GM12878 (cell line): ENCODE measurements at regions not wholly inside any gene's neighbourhood (a gene's known extent, or its start where the extent isn't known, plus 50 kb on each side); places are given as distances from the start of the nearest gene placed in this dataset.

Source experiments
- ATAC-seq: fragments of 200-7000 bp; cut with Tn5 transposase; 3 replicates; pipeline ENCODE4 v1.9.1; 2020; ENCODE audit warnings: mild to moderate bottlenecking, moderate library complexity
- BruUV-seq: library from RNA; stranded (reverse); fragments of 400-500 nt; replicated peaks from 2 replicates; lab custom pipeline; 2021; lab: Mats Ljungman, UMichigan
- CTCF ChIA-PET: fragments of 300-600 bp; sonication (Branson Sonifier 250); formaldehyde crosslinking; extraction: SDS; loops from one replicate; lab custom pipeline; 2021; ENCODE audit warnings: inconsistent platforms; lab: Yijun Ruan, JAX
- POLR2A ChIA-PET: fragments of 350-600 bp; formaldehyde crosslinking; extraction: SDS; loops from one replicate; lab custom pipeline; 2021; ENCODE audit warnings: inconsistent platforms; lab: Charles Lee
- RAD21 ChIA-PET: fragments of 300-600 bp; sonication (Branson Sonifier 250); formaldehyde crosslinking; loops from one replicate; lab custom pipeline; 2023; ENCODE audit warnings: antibody characterized with exemption; ENCODE audit not compliant: unreplicated experiment; lab: Charles Lee
- SMC1A ChIA-PET: fragments of 300-600 bp; sonication (Branson Sonifier 250); formaldehyde crosslinking; loops from one replicate; lab custom pipeline; 2023; ENCODE audit not compliant: unreplicated experiment, uncharacterized antibody; lab: Charles Lee
- DNase-seq: peaks from one replicate; pipeline ENCODE4 v3.0.0-alpha.2; 2011; ENCODE audit warnings: low read depth, low spot score
- FAIRE-seq: peaks from 3 replicates; lab custom pipeline; 2011; peaks lifted over from hg19 to GRCh38; lab: Jason Lieb, UNC
- H2AFZ ChIP-seq: 2 replicates; pipeline ENCODE4 v1.6.0; 2011; ENCODE audit warnings: low read depth, low read length, control low read depth; ENCODE audit not compliant: control insufficient read depth
- H3K27ac ChIP-seq: 2 replicates; pipeline ENCODE4 v1.5.1; 2011; ENCODE audit warnings: control low read depth; ENCODE audit not compliant: control insufficient read depth, insufficient read depth
- H3K27me3 ChIP-seq, 2 experiments: replicated peaks in 1 of 2; 2 replicates each; pipeline versions ENCODE4 v1.6.0 to v1.6.1; 2011; ENCODE audit warnings: low read length in 1 of 2; ENCODE audit not compliant: control insufficient read depth in 2 of 2, insufficient read depth in 2 of 2
- H3K36me3 ChIP-seq, 2 experiments: 2 replicates each; pipeline ENCODE4 v1.5.1; 2011; ENCODE audit warnings: low read length in 1 of 2; ENCODE audit not compliant: control insufficient read depth in 2 of 2, insufficient read depth in 2 of 2
- H3K4me1 ChIP-seq: 2 replicates; pipeline ENCODE4 v1.6.1; 2011; ENCODE audit warnings: mild to moderate bottlenecking, low read length, moderate library complexity, mixed read lengths; ENCODE audit not compliant: control insufficient read depth, insufficient read depth
- H3K4me2 ChIP-seq: 2 replicates; pipeline ENCODE4 v1.6.0; 2011; ENCODE audit warnings: control low read depth; ENCODE audit not compliant: control insufficient read depth, insufficient read depth
- H3K4me3 ChIP-seq: fragments of 200-600 bp; sonication (generic); 2 replicates; pipeline ENCODE4 v1.5.1; 2016
- H3K79me2 ChIP-seq: 2 replicates; pipeline ENCODE4 v1.6.0; 2011; ENCODE audit warnings: low read length; ENCODE audit not compliant: control insufficient read depth, insufficient read depth
- H3K9ac ChIP-seq: 2 replicates; pipeline ENCODE4 v1.8.0; 2011; ENCODE audit warnings: low read length, control low read depth, mixed read lengths; ENCODE audit not compliant: control insufficient read depth, insufficient read depth
- H3K9me3 ChIP-seq: replicated peaks from 3 replicates; pipeline ENCODE4 v1.5.1; 2011; ENCODE audit warnings: mild to moderate bottlenecking, low read length; ENCODE audit not compliant: control insufficient read depth, insufficient read depth
- H4K20me1 ChIP-seq: 2 replicates; pipeline ENCODE4 v1.6.0; 2011; ENCODE audit not compliant: control insufficient read depth, insufficient read depth
- BACH1 ChIP-seq: fragments of 450-650 bp; IDR thresholded peaks from 2 replicates; pipeline ENCODE4 v1.6.1; 2017; ENCODE audit warnings: mild to moderate bottlenecking, borderline replicate concordance
- DPF2 ChIP-seq: fragments of 450-650 bp; IDR thresholded peaks from 2 replicates; pipeline ENCODE4 v1.6.1; 2017; ENCODE audit warnings: mild to moderate bottlenecking
- ETV6 ChIP-seq, 2 experiments: fragments of 450-650 bp in 1 of 2; IDR thresholded peaks in 1 of 2; conservative IDR thresholded peaks in 1 of 2; 2 replicates each; pipeline ENCODE4 v1.6.1; 2014; ENCODE audit warnings: antibody characterized with exemption in 1 of 2, borderline replicate concordance in 1 of 2, low read depth in 1 of 2, mild to moderate bottlenecking in 1 of 2, moderate library complexity in 1 of 2
- FOXK2 ChIP-seq: fragments of 450-650 bp; IDR thresholded peaks from 2 replicates; pipeline ENCODE4 v1.6.1; 2017; ENCODE audit warnings: mild to moderate bottlenecking, moderate library complexity
- GABPA ChIP-seq: IDR thresholded peaks from 2 replicates; pipeline ENCODE4 v1.6.1; 2014; ENCODE audit warnings: antibody characterized with exemption, low read depth, mild to moderate bottlenecking, inconsistent platforms
- GATAD2B ChIP-seq: fragments of 450-650 bp; conservative IDR thresholded peaks from 2 replicates; pipeline ENCODE4 v1.6.1; 2017; ENCODE audit warnings: low read depth, mild to moderate bottlenecking, moderate library complexity
- HDGF ChIP-seq: fragments of 450-650 bp; IDR thresholded peaks from 2 replicates; pipeline ENCODE4 v1.6.1; 2016; ENCODE audit warnings: antibody characterized with exemption
- IRF4 ChIP-seq: IDR thresholded peaks from 2 replicates; pipeline ENCODE4 v1.6.1; 2011; ENCODE audit warnings: low read depth, low read length
- JUNB ChIP-seq: IDR thresholded peaks from 2 replicates; pipeline ENCODE4 v1.6.1; 2016; ENCODE audit warnings: antibody characterized with exemption, mild to moderate bottlenecking
- JUND ChIP-seq: IDR thresholded peaks from 2 replicates; pipeline ENCODE4 v1.6.1; 2012; ENCODE audit warnings: low read depth, mild to moderate bottlenecking, low read length, improper control_type of control experiment, moderate library complexity
- RAD51 ChIP-seq: fragments of 450-650 bp; IDR thresholded peaks from 2 replicates; pipeline ENCODE4 v1.6.1; 2016; ENCODE audit warnings: moderate library complexity, mild to moderate bottlenecking, inconsistent platforms
- SREBF1 ChIP-seq: IDR thresholded peaks from 2 replicates; pipeline ENCODE4 v1.6.1; 2012; ENCODE audit warnings: mild to moderate bottlenecking, low read length
- STAT1 ChIP-seq: fragments of 450-650 bp; conservative IDR thresholded peaks from 2 replicates; pipeline ENCODE4 v1.6.1; 2014; ENCODE audit warnings: antibody characterized with exemption, mild to moderate bottlenecking
- ZBED1 ChIP-seq: IDR thresholded peaks from 2 replicates; pipeline ENCODE4 v1.6.1; 2016; ENCODE audit warnings: borderline replicate concordance
- ZNF24 ChIP-seq: fragments of 450-650 bp; IDR thresholded peaks from 2 replicates; pipeline ENCODE4 v1.6.1; 2017; ENCODE audit warnings: antibody characterized with exemption, mild to moderate bottlenecking
- WGBS: methylation state at CpG from one replicate; pipeline ENCODE4 v1.1.6; 2016; ENCODE audit warnings: low lambda C conversion rate; ENCODE audit not compliant: insufficient replicate concordance, insufficient coverage; ENCODE audit errors: missing lambda C conversion rate; 5-methylcytosine and 5-hydroxymethylcytosine counted together
- in situ Hi-C: fragments of 300-500 bp; cut with MboI; formaldehyde crosslinking; loops from 9 replicates; pipeline ENCODE4 v1.14.3; 2018; ENCODE audit warnings: mixed read lengths
- intact Hi-C: fragments of 100-400 bp; cut with micrococcal nuclease; formaldehyde crosslinking; loops from one replicate; pipeline ENCODE4 v1.14.2; 2022; ENCODE audit not compliant: unreplicated experiment
- TF ChIP-seq, protein P1 (sequence below): fragments of 450-650 bp; IDR thresholded peaks from 2 replicates; pipeline ENCODE4 v1.6.1; 2017; ENCODE audit warnings: mild to moderate bottlenecking, moderate library complexity
- TF ChIP-seq, protein P2 (sequence below): IDR thresholded peaks from 2 replicates; pipeline ENCODE4 v1.6.1; 2011; ENCODE audit warnings: borderline replicate concordance, low read depth, mild to moderate bottlenecking, moderate library complexity, mixed read lengths, low read length; ENCODE audit not compliant: insufficient read depth; ENCODE audit errors: extremely low read length

DNA sequence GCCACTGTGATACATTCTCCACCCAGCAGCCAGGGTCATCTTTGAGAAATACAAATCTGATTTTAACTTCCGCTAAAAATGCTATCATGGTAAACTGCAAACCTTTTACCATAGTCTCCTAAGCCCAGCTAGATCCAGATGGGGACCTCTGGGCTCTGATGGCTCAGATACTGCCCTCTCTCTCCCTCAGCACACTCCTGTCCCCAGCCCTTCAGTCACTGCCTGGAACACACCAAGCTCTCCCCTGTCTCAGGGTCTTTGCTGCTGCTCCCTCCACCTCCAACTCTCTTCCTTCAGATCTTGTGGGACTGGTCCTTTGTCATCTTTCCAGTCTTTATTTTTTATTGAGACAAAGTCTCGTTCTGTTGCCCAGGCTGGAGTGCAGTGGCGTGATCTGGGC, 65.1 kb downstream of the SPRY4 start:
- SMC1A ChIA-PET: no interaction called here

DNA sequence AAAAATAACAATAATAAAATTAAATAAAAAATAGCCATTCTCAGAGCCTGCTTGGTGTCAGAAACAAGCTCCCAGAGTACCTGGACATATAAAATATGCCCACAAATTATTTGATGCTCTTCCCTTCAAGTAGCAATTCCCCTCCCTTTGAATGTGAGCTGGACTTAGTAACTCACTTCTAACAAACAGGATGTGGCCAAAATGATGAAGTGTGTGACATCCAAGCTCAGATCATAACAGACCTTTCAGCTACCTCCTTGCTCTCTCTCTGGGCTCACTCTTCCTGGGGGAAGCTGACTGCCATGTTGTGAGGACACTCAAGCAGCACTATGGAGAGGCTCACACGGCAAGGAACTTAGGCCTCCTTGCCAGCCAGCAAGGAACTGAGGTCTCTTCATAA, 69.0 kb downstream of the SPRY4 start:
- no peak for FAIRE-seq
- no peaks in the 10 kb centered on the region for H3K9me3 ChIP-seq
- H3K36me3 ChIP-seq: no peaks in the 10 kb centered on the region
- SMC1A ChIA-PET: no interaction called here
- H3K27me3 ChIP-seq: no peaks in the 10 kb centered on the region; a peak in 1 of 4 replicates
- H3K79me2 ChIP-seq: no peaks in the 10 kb centered on the region
- RAD21 ChIA-PET: no interaction called here
- no peaks in the 10 kb centered on the region for H4K20me1 ChIP-seq
- no peak overlapping the region for H3K4me2 ChIP-seq
- ATAC-seq: no peak
- DNase-seq: no peak
- no peak overlapping the region for H3K27ac ChIP-seq
- no peak overlapping the region for H3K9ac ChIP-seq
- WGBS: 67% methylated on average over 1 of the region's 1 CpG
- in situ Hi-C loops: no loop called here
- intact Hi-C loops: no loop called here
- no peaks in the 10 kb centered on the region for H3K4me1 ChIP-seq
- CTCF ChIA-PET: no interaction called here
- H3K4me3 ChIP-seq: no peak overlapping the region
- no peak overlapping the region for H2AFZ ChIP-seq
- BruUV-seq: no TSS peak
- POLR2A ChIA-PET: no interaction called here
- TF ChIP-seq HDGF (no peak), BACH1 (no peak)
- TF ChIP-seq, protein P1, sequence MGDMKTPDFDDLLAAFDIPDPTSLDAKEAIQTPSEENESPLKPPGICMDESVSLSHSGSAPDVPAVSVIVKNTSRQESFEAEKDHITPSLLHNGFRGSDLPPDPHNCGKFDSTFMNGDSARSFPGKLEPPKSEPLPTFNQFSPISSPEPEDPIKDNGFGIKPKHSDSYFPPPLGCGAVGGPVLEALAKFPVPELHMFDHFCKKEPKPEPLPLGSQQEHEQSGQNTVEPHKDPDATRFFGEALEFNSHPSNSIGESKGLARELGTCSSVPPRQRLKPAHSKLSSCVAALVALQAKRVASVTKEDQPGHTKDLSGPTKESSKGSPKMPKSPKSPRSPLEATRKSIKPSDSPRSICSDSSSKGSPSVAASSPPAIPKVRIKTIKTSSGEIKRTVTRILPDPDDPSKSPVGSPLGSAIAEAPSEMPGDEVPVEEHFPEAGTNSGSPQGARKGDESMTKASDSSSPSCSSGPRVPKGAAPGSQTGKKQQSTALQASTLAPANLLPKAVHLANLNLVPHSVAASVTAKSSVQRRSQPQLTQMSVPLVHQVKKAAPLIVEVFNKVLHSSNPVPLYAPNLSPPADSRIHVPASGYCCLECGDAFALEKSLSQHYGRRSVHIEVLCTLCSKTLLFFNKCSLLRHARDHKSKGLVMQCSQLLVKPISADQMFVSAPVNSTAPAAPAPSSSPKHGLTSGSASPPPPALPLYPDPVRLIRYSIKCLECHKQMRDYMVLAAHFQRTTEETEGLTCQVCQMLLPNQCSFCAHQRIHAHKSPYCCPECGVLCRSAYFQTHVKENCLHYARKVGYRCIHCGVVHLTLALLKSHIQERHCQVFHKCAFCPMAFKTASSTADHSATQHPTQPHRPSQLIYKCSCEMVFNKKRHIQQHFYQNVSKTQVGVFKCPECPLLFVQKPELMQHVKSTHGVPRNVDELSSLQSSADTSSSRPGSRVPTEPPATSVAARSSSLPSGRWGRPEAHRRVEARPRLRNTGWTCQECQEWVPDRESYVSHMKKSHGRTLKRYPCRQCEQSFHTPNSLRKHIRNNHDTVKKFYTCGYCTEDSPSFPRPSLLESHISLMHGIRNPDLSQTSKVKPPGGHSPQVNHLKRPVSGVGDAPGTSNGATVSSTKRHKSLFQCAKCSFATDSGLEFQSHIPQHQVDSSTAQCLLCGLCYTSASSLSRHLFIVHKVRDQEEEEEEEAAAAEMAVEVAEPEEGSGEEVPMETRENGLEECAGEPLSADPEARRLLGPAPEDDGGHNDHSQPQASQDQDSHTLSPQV: no peak

More for the DNA sequence above, 65.1 kb downstream of the SPRY4 start:
- RAD21 ChIA-PET: no interaction called here
- H3K36me3 ChIP-seq: no peaks in the 10 kb centered on the region
- no peaks in the 10 kb centered on the region for H3K4me1 ChIP-seq
- DNase-seq: no peak
- no TSS peak for BruUV-seq
- CTCF ChIA-PET: no interaction called here
- no peak for TF ChIP-seq JUND
- TF ChIP-seq FOXK2: no peak
- no peak for TF ChIP-seq GABPA
- no peak for TF ChIP-seq ZNF24
- no peak for TF ChIP-seq DPF2
- TF ChIP-seq, protein P2, sequence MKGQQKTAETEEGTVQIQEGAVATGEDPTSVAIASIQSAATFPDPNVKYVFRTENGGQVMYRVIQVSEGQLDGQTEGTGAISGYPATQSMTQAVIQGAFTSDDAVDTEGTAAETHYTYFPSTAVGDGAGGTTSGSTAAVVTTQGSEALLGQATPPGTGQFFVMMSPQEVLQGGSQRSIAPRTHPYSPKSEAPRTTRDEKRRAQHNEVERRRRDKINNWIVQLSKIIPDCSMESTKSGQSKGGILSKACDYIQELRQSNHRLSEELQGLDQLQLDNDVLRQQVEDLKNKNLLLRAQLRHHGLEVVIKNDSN: no peak
- no peak for TF ChIP-seq RAD51
- no peak for TF ChIP-seq STAT1
- TF ChIP-seq JUNB: no peak
- no peak for TF ChIP-seq ZBED1
- no peak for TF ChIP-seq SREBF1
- no peak for TF ChIP-seq IRF4
- no peak for TF ChIP-seq ETV6 (conservative IDR thresholded peaks at IDR 0.05 in 1 of 2, IDR thresholded peaks at IDR 0.05 in 1 of 2; ENCODE audit: borderline replicate concordance in 1 of 2, low read depth in 1 of 2)
- no peak for TF ChIP-seq GATAD2B
- no peak overlapping the region for H3K4me2 ChIP-seq
- in situ Hi-C loops (no loop called here), intact Hi-C loops (no loop called here)
- H4K20me1 ChIP-seq: no peaks in the 10 kb centered on the region
- no peak for FAIRE-seq
- no peak overlapping the region for H2AFZ ChIP-seq
- H3K27ac ChIP-seq: no peak overlapping the region
- POLR2A ChIA-PET: interaction anchor here (0.6 kb wide), 1 partner anchor 10 kb away, joined by 3 read pairs; no protein-coding TSS in a partner anchor
- no peaks in the 10 kb centered on the region for H3K9me3 ChIP-seq
- ATAC-seq: no peak
- no peak overlapping the region for H3K9ac ChIP-seq
- no peaks in the 10 kb centered on the region for H3K79me2 ChIP-seq
- no peak overlapping the region for H3K4me3 ChIP-seq
- WGBS: 24% methylated on average over 3 of the region's 3 CpGs
- H3K27me3 ChIP-seq: no peaks in the 10 kb centered on the region; a peak in 1 of 4 replicates
